ENCODE measurements at regions not wholly inside any gene's neighbourhood (a gene's known extent, or its start where the extent isn't known, plus 50 kb on each side); places are given as distances from the start of the nearest gene placed in this dataset.

DNA sequence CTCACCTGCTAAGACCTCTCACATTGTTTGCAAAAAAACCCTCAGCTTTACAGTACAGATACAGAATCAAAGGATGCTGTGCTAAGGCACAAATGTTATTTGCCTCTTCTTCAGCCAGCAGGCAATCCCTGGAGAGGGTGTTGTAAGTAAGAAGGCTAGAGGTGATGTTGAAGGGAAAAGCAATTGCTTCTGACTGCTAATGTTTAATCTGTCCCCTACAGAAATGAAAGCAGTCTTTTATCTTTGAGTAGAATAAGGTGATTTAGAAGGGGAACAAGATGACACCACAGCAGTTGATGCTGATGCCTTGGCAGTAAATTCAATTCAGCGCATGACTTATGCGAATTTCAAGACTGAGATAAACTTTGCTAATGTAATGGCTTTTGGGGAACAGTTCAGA lies 1064.8 kb upstream of the IGFBP7 start:
- no TSS peak for BruUV-seq (replicated peaks)
- H3K36me3 ChIP-seq (replicated peaks in 1 of 2; ENCODE audit: control insufficient read depth in 1 of 2, insufficient read depth in 2 of 2, low read length in 2 of 2), result no peaks in the 10 kb centered on the region
- no peak overlapping the region for H3K9ac ChIP-seq (ENCODE audit: insufficient read depth, low read depth, low read length)
- in situ Hi-C loops (cut with HindIII; ENCODE audit: extremely low pct_ligation_motif_present, low pct_unique_long_range_greater_than_20kb) (no loop called here), intact Hi-C loops (cut with micrococcal nuclease; ENCODE audit: unreplicated experiment) (no loop called here)
- no peaks in the 10 kb centered on the region for H3K79me2 ChIP-seq (ENCODE audit: insufficient read depth, low read length)
- 54% methylated on average over 2 of the region's 2 CpGs for WGBS (ENCODE audit: low lambda C conversion rate)
- no peak overlapping the region for H3K4me2 ChIP-seq (ENCODE audit: low read depth, low read length)
- no peak for FAIRE-seq
- ATAC-seq, result no peak
- ChIA-PET POLR2A (no interaction called here), CTCF (ENCODE audit: low intra/inter-chr PET ratio, low total read pairs) (no interaction called here)
- H3K27me3 ChIP-seq (ENCODE audit: control insufficient read depth in 1 of 2, insufficient read depth in 2 of 2, low read length in 2 of 2), result no peaks in the 10 kb centered on the region
- no peak overlapping the region for H3K27ac ChIP-seq (ENCODE audit: extremely low read length, insufficient read depth, low read length)
- H2AFZ ChIP-seq (ENCODE audit: low read length), result no peak overlapping the region
- H3K4me3 ChIP-seq (replicated peaks in 1 of 3; ENCODE audit: insufficient read depth in 1 of 3, low read depth in 2 of 3, low read length in 3 of 3), result no peak overlapping the region
- H3K4me1 ChIP-seq (ENCODE audit: insufficient read depth, low read length), result no peaks in the 10 kb centered on the region
- H3K9me3 ChIP-seq (ENCODE audit: low read length), result peaks cover 15% of the 10 kb centered on the region
- TF ChIP-seq NPAS2 (CRISPR knock-in tag; IDR thresholded peaks at IDR 0.05; ENCODE audit: borderline replicate concordance) (no peak), SMAD9 (CRISPR knock-in tag; IDR thresholded peaks at IDR 0.05) (no peak)
- TF ChIP-seq, protein P1, sequence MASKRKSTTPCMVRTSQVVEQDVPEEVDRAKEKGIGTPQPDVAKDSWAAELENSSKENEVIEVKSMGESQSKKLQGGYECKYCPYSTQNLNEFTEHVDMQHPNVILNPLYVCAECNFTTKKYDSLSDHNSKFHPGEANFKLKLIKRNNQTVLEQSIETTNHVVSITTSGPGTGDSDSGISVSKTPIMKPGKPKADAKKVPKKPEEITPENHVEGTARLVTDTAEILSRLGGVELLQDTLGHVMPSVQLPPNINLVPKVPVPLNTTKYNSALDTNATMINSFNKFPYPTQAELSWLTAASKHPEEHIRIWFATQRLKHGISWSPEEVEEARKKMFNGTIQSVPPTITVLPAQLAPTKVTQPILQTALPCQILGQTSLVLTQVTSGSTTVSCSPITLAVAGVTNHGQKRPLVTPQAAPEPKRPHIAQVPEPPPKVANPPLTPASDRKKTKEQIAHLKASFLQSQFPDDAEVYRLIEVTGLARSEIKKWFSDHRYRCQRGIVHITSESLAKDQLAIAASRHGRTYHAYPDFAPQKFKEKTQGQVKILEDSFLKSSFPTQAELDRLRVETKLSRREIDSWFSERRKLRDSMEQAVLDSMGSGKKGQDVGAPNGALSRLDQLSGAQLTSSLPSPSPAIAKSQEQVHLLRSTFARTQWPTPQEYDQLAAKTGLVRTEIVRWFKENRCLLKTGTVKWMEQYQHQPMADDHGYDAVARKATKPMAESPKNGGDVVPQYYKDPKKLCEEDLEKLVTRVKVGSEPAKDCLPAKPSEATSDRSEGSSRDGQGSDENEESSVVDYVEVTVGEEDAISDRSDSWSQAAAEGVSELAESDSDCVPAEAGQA (IDR thresholded peaks at IDR 0.05; ENCODE audit: low read depth), result no peak
- TF ChIP-seq, protein P1 (CRISPR knock-in tag; IDR thresholded peaks at IDR 0.05; ENCODE audit: borderline replicate concordance), result no peak
- no peak for DNase-seq (ENCODE audit: low spot score)
- no peaks in the 10 kb centered on the region for H4K20me1 ChIP-seq (ENCODE audit: insufficient read depth, low read length)

Data from HepG2 (cell line).